Neural cell (in vitro differentiated cells): ENCODE measurements at regions not wholly inside any gene's neighbourhood (a gene's known extent, or its start where the extent isn't known, plus 50 kb on each side); places are given as distances from the start of the nearest gene placed in this dataset.

ENCODE experiments used
- H2AFZ ChIP-seq: fragments of 200-600, 300-800 bp; sonication (generic), shearing (Covaris generic); 2 replicates; pipeline ENCODE4 v1.6.0; 2014; ENCODE audit warnings: low read depth, mild to moderate bottlenecking, antibody characterized with exemption, low read length, moderate library complexity
- H3F3A ChIP-seq: fragments of 200-600 bp; shearing (Covaris generic); 2 replicates; pipeline ENCODE4 v1.6.1; 2016; ENCODE audit warnings: mild to moderate bottlenecking, moderate library complexity, mixed read lengths, antibody characterized with exemption, low read length; ENCODE audit not compliant: insufficient read depth, poor library complexity, severe bottlenecking
- H3K27ac ChIP-seq: fragments of 200-600, 300-800 bp; sonication (generic), shearing (Covaris generic); 2 replicates; pipeline ENCODE4 v1.5.1; 2014; ENCODE audit warnings: mild to moderate bottlenecking, low read length, moderate library complexity
- H3K27me3 ChIP-seq: fragments of 300-800, 200-600 bp; sonication (generic), shearing (Covaris generic); 2 replicates; pipeline ENCODE4 v1.6.0; 2014; ENCODE audit warnings: mild to moderate bottlenecking, low read depth, low read length, moderate library complexity; ENCODE audit not compliant: insufficient read depth
- H3K36me3 ChIP-seq: fragments of 300-800, 200-600 bp; sonication (generic), shearing (Covaris generic); 2 replicates; pipeline ENCODE4 v1.5.1; 2014; ENCODE audit warnings: mild to moderate bottlenecking, antibody characterized with exemption, low read length, moderate library complexity; ENCODE audit not compliant: insufficient read depth
- H3K4me2 ChIP-seq: fragments of 300-800, 200-600 bp; sonication (generic), shearing (Covaris generic); 2 replicates; pipeline ENCODE4 v1.6.0; 2014; ENCODE audit warnings: mild to moderate bottlenecking, low read length
- H3K4me3 ChIP-seq: fragments of 300-800, 200-600 bp; sonication (generic), shearing (Covaris generic); 2 replicates; pipeline ENCODE4 v1.5.1; 2014; ENCODE audit warnings: mild to moderate bottlenecking, low read length, moderate library complexity
- H3K79me2 ChIP-seq: fragments of 200-600 bp; shearing (Covaris generic); replicated peaks from 2 replicates; pipeline ENCODE4 v1.6.0; 2014; ENCODE audit warnings: mild to moderate bottlenecking, low read length, moderate library complexity; ENCODE audit not compliant: insufficient read depth
- H3K9ac ChIP-seq: fragments of 300-800, 200-600 bp; sonication (generic), shearing (Covaris generic); 2 replicates; pipeline ENCODE4 v1.6.1; 2016; ENCODE audit warnings: mild to moderate bottlenecking, low read length, mixed read lengths
- H3K9me2 ChIP-seq: fragments of 200-600 bp; shearing (Covaris generic); 2 replicates; pipeline ENCODE4 v1.6.1; 2016; ENCODE audit warnings: mild to moderate bottlenecking, low read length, mixed read lengths; ENCODE audit not compliant: insufficient read depth
- H3K9me3 ChIP-seq: fragments of 200-600, 300-800 bp; sonication (generic), shearing (Covaris generic); 2 replicates; pipeline ENCODE4 v1.6.1; 2016; ENCODE audit warnings: mild to moderate bottlenecking, mixed run types, low read length, moderate library complexity, mixed read lengths
- H4K20me1 ChIP-seq: fragments of 200-600 bp; shearing (Covaris generic); 2 replicates; pipeline ENCODE4 v1.6.1; 2016; ENCODE audit warnings: mild to moderate bottlenecking, mixed run types; ENCODE audit not compliant: insufficient read depth
- EP300 ChIP-seq: fragments of 450-650 bp; conservative IDR thresholded peaks from 2 replicates; pipeline ENCODE4 v1.6.1; 2014; ENCODE audit warnings: antibody characterized with exemption, mild to moderate bottlenecking, moderate library complexity; ENCODE audit not compliant: poor library complexity, severe bottlenecking
- EZH2 ChIP-seq: fragments of 200-600, 300-800 bp; shearing (Covaris generic), sonication (generic); IDR thresholded peaks from 2 replicates; pipeline ENCODE4 v1.6.1; 2014; ENCODE audit warnings: antibody characterized with exemption, low read length, borderline replicate concordance, mild to moderate bottlenecking; ENCODE audit not compliant: insufficient read depth, poor library complexity, severe bottlenecking
- MXI1 ChIP-seq: fragments of 450-650 bp; conservative IDR thresholded peaks from 2 replicates; pipeline ENCODE4 v1.6.1; 2014; ENCODE audit warnings: antibody characterized with exemption, mild to moderate bottlenecking; ENCODE audit not compliant: poor library complexity, severe bottlenecking
- POLR2AphosphoS5 ChIP-seq: IDR thresholded peaks from 2 replicates; pipeline ENCODE4 v1.6.1; 2012
- RAD21 ChIP-seq: fragments of 450-650 bp; conservative IDR thresholded peaks from 2 replicates; pipeline ENCODE4 v1.6.1; 2014; ENCODE audit warnings: antibody characterized with exemption, mild to moderate bottlenecking, moderate library complexity
- REST ChIP-seq: IDR thresholded peaks from 2 replicates; pipeline ENCODE4 v1.6.1; 2012; ENCODE audit warnings: borderline replicate concordance
- SMC3 ChIP-seq: fragments of 450-650 bp; conservative IDR thresholded peaks from 2 replicates; pipeline ENCODE4 v1.6.1; 2014; ENCODE audit warnings: antibody characterized with exemption, mild to moderate bottlenecking, moderate library complexity; ENCODE audit not compliant: poor library complexity
- TAF1 ChIP-seq: IDR thresholded peaks from 2 replicates; pipeline ENCODE4 v1.6.1; 2012; ENCODE audit warnings: low read depth
- TF ChIP-seq, protein P1 (sequence below): fragments of 450-650 bp; IDR thresholded peaks from 2 replicates; pipeline ENCODE4 v1.5.1; 2014; ENCODE audit warnings: antibody characterized with exemption, mild to moderate bottlenecking, moderate library complexity; ENCODE audit not compliant: poor library complexity, severe bottlenecking

DNA sequence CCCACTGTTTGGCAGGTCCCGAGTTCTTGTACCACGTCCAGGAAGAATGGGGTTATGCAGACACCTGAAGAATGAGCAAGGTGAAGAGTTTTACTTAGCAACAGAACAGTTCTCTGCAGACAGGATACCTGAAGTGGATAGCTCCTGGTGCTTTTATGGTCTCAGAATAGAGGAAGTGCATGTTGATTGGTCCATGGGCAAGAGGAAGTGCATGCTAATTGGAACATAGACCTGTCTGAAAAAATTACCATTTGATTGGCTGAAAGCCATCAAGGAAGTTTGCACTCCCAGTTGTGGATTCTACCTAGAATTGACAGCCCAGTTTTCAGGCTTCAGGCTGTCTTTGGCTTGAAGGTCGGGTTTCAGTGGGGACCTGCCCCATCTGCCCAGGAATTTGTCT lies 887.5 kb downstream of the FAT4 start:
- no peak overlapping the region for H3K4me2 ChIP-seq
- H3K36me3 ChIP-seq: no peaks in the 10 kb centered on the region
- H3F3A ChIP-seq: no peaks in the 10 kb centered on the region
- TF ChIP-seq EZH2 (no peak), MXI1 (no peak), POLR2AphosphoS5 (no peak), SMC3 (no peak), REST (no peak), RAD21 (no peak), EP300 (no peak), TAF1 (no peak)
- TF ChIP-seq, protein P1, sequence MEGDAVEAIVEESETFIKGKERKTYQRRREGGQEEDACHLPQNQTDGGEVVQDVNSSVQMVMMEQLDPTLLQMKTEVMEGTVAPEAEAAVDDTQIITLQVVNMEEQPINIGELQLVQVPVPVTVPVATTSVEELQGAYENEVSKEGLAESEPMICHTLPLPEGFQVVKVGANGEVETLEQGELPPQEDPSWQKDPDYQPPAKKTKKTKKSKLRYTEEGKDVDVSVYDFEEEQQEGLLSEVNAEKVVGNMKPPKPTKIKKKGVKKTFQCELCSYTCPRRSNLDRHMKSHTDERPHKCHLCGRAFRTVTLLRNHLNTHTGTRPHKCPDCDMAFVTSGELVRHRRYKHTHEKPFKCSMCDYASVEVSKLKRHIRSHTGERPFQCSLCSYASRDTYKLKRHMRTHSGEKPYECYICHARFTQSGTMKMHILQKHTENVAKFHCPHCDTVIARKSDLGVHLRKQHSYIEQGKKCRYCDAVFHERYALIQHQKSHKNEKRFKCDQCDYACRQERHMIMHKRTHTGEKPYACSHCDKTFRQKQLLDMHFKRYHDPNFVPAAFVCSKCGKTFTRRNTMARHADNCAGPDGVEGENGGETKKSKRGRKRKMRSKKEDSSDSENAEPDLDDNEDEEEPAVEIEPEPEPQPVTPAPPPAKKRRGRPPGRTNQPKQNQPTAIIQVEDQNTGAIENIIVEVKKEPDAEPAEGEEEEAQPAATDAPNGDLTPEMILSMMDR: no peak
- H3K27me3 ChIP-seq: no peaks in the 10 kb centered on the region
- no peaks in the 10 kb centered on the region for H4K20me1 ChIP-seq
- H2AFZ ChIP-seq: no peak overlapping the region
- no peak overlapping the region for H3K27ac ChIP-seq
- H3K9me3 ChIP-seq: no peaks in the 10 kb centered on the region
- no peaks in the 10 kb centered on the region for H3K9me2 ChIP-seq
- H3K9ac ChIP-seq: no peak overlapping the region
- no peak overlapping the region for H3K4me3 ChIP-seq
- H3K79me2 ChIP-seq: no peaks in the 10 kb centered on the region

DNA sequence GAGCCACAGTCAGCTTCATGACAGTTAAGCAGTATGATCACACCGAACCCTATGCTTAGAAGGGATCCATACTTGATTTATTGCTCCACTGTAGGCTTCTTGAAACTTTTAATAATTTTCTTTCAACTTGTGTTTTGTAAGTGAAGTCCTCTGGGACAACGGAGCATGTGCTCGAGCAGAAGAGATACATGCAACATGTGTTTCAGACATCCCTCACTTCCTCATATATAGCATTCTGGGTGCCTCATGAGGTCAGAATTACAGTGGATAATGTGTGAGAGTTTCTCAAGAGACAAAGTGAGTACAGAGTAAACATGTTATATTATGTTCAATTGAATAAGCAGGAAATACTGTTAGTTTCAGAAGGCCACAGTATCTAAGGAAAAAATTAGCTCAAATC lies 893.2 kb downstream of the FAT4 start:
- Histone ChIP-seq H3K9me3 (no peaks in the 10 kb centered on the region), H3F3A (no peaks in the 10 kb centered on the region), H4K20me1 (no peaks in the 10 kb centered on the region), H3K4me3 (no peak overlapping the region), H3K79me2 (no peaks in the 10 kb centered on the region), H2AFZ (no peak overlapping the region), H3K9ac (no peak overlapping the region), H3K27ac (no peak overlapping the region), H3K4me2 (no peak overlapping the region), H3K36me3 (no peaks in the 10 kb centered on the region), H3K27me3 (no peaks in the 10 kb centered on the region), H3K9me2 (no peaks in the 10 kb centered on the region)
- no peak for TF ChIP-seq SMC3
- TF ChIP-seq EZH2: no peak
- no peak for TF ChIP-seq EP300
- TF ChIP-seq, protein P1: no peak
- no peak for TF ChIP-seq RAD21
- no peak for TF ChIP-seq TAF1
- TF ChIP-seq REST: no peak
- no peak for TF ChIP-seq POLR2AphosphoS5
- no peak for TF ChIP-seq MXI1
